Tibial nerve (tissue), 4 donors: ENCODE measurements at regions not wholly inside any gene's neighbourhood (a gene's known extent, or its start where the extent isn't known, plus 50 kb on each side); places are given as distances from the start of the nearest gene placed in this dataset.

ENCODE experiments used
- DNase-seq, 2 donors: peaks; one replicate each; pipeline ENCODE4 v3.0.0-alpha.2; 2019; ENCODE audit warnings: low spot score in 2 of 2
- H3K27ac ChIP-seq, 4 donors: fragments of 200-600 bp; sonication (generic) in 3 of 4; one replicate each; pipeline ENCODE4 v1.5.1; 2017 to 2019; ENCODE audit warnings: mild to moderate bottlenecking in 1 of 4
- H3K27me3 ChIP-seq, 2 donors: fragments of 200-600 bp; sonication (generic) in 1 of 2; one replicate each; pipeline versions ENCODE4 v1.5.1 to v1.6.0; 2017 to 2019
- H3K36me3 ChIP-seq, 3 donors: fragments of 200-600 bp; sonication (generic); one replicate each; pipeline ENCODE4 v1.5.1; 2018 to 2019
- H3K4me1 ChIP-seq, 4 donors: fragments of 200-600 bp; sonication (generic) in 3 of 4; one replicate each; pipeline ENCODE4 v1.5.1; 2017 to 2019
- H3K4me3 ChIP-seq, 4 donors: fragments of 200-600 bp; sonication (generic) in 3 of 4; one replicate each; pipeline ENCODE4 v1.5.1; 2017 to 2019; ENCODE audit warnings: mild to moderate bottlenecking in 1 of 4, moderate library complexity in 1 of 4
- H3K9me3 ChIP-seq, 4 donors: fragments of 200-600 bp; sonication (generic) in 3 of 4; one replicate each; pipeline ENCODE4 v1.5.1; 2017 to 2019
- EP300 ChIP-seq, 2 donors: sonication (generic); formaldehyde crosslinking; IDR thresholded peaks; one replicate each; pipeline ENCODE4 v1.6.1; 2017; ENCODE audit warnings: antibody characterized with exemption in 2 of 2, mild to moderate bottlenecking in 1 of 2
- POLR2A ChIP-seq, 2 donors: fragments of 450-650 bp; IDR thresholded peaks; one replicate each; pipeline ENCODE4 v1.6.1; 2017; ENCODE audit warnings: antibody characterized with exemption in 2 of 2, mild to moderate bottlenecking in 2 of 2, moderate library complexity in 2 of 2
- WGBS, 2 donors: methylation state at CpG; one replicate each; pipeline ENCODE4 v1.1.5; 2018; 5-methylcytosine and 5-hydroxymethylcytosine counted together
- TF ChIP-seq, protein P1 (sequence below), 5 experiments: fragments of 200-600 bp in 3 of 5; fragments of 450-650 bp in 2 of 5; sonication (generic) in 3 of 5; IDR thresholded peaks; one replicate each; pipeline ENCODE4 v1.5.1; 2016 to 2019; ENCODE audit warnings: antibody characterized with exemption in 5 of 5, mild to moderate bottlenecking in 3 of 5, moderate library complexity in 2 of 5

DNA sequence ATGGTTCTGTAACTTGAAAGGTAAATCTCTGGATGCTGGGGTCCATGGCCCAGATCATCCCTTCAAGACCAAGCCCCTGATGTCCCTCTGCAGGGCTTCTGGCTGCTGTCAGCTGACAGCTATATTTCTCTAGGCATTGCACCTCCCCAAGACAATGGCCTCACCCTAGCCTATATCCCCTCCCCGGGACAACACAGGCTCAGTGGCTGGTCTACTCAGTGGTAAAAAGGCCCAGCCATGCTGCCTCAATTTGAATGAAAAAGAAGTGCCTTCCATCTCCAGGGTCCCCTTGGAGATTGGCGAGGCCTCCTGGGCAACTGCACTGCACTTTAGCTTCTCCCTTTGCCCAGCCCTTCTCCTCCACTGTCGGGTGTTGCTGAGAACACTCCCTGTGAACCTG lies 602.8 kb downstream of the CDH26 start:
- H3K4me3 ChIP-seq = no peak overlapping the region
- no peak overlapping the region for H3K27ac ChIP-seq
- DNase-seq = no peak
- no peak for TF ChIP-seq EP300 (IDR thresholded peaks at IDR 0.05)
- TF ChIP-seq, protein P1, sequence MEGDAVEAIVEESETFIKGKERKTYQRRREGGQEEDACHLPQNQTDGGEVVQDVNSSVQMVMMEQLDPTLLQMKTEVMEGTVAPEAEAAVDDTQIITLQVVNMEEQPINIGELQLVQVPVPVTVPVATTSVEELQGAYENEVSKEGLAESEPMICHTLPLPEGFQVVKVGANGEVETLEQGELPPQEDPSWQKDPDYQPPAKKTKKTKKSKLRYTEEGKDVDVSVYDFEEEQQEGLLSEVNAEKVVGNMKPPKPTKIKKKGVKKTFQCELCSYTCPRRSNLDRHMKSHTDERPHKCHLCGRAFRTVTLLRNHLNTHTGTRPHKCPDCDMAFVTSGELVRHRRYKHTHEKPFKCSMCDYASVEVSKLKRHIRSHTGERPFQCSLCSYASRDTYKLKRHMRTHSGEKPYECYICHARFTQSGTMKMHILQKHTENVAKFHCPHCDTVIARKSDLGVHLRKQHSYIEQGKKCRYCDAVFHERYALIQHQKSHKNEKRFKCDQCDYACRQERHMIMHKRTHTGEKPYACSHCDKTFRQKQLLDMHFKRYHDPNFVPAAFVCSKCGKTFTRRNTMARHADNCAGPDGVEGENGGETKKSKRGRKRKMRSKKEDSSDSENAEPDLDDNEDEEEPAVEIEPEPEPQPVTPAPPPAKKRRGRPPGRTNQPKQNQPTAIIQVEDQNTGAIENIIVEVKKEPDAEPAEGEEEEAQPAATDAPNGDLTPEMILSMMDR (IDR thresholded peaks at IDR 0.05) = no peak
- no peak for TF ChIP-seq POLR2A (IDR thresholded peaks at IDR 0.05)
- no peaks in the 10 kb centered on the region for H3K4me1 ChIP-seq
- H3K9me3 ChIP-seq = no peaks in the 10 kb centered on the region
- 88 to 89% methylated on average over 3 of the region's 3 CpGs for WGBS, 2 donors
- no peaks in the 10 kb centered on the region for H3K36me3 ChIP-seq
- H3K27me3 ChIP-seq = no peaks in the 10 kb centered on the region

DNA sequence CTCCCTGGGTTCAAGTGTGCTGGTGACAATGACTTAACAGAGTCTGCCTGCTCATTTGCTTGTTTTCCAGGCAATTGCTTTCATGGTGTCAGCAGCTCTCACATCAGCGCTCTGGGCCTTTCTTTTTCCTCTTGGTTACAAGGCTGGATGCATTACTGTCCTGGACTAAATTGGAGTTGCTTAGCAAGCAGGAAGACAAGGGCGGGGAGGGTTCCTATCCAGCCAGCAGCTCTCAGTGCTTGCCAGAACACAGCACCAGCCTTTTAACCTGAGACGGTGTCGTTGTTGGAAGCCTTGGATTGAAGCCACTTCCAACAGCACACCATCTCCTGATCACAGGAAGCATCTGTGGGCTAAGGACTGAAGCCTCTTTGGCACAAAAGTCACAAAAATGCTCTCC lies 606.9 kb downstream of the CDH26 start:
- 48 to 69% methylated on average over 4 of the region's 4 CpGs for WGBS, 2 donors
- no peaks in the 10 kb centered on the region for H3K9me3 ChIP-seq
- no peak overlapping the region for H3K27ac ChIP-seq
- H3K36me3 ChIP-seq = no peaks in the 10 kb centered on the region
- no peak for DNase-seq
- H3K4me1 ChIP-seq = no peaks in the 10 kb centered on the region
- H3K4me3 ChIP-seq = no peak overlapping the region
- TF ChIP-seq, protein P1 (IDR thresholded peaks at IDR 0.05) = no peak
- TF ChIP-seq POLR2A (IDR thresholded peaks at IDR 0.05) (no peak), EP300 (IDR thresholded peaks at IDR 0.05) (peak in 1 of 2 donors; percentile 20)
- no peaks in the 10 kb centered on the region for H3K27me3 ChIP-seq

- no peaks in the 10 kb centered on the region for H3K27me3 ChIP-seq
- DNase-seq = no peak
- no peaks in the 10 kb centered on the region for H3K36me3 ChIP-seq
- H3K27ac ChIP-seq = no peak overlapping the region
- H3K9me3 ChIP-seq = no peaks in the 10 kb centered on the region
- no peaks in the 10 kb centered on the region for H3K4me1 ChIP-seq
- no peak overlapping the region for H3K4me3 ChIP-seq
- 69 to 71% methylated on average over 5 of the region's 5 CpGs for WGBS, 2 donors
- TF ChIP-seq, protein P1 (IDR thresholded peaks at IDR 0.05) = no peak
- TF ChIP-seq EP300 (IDR thresholded peaks at IDR 0.05) (no peak), POLR2A (IDR thresholded peaks at IDR 0.05) (no peak)
These were observed 607.3 kb downstream of the CDH26 start for GRCh38 chr20:60565551-60565950.

DNA sequence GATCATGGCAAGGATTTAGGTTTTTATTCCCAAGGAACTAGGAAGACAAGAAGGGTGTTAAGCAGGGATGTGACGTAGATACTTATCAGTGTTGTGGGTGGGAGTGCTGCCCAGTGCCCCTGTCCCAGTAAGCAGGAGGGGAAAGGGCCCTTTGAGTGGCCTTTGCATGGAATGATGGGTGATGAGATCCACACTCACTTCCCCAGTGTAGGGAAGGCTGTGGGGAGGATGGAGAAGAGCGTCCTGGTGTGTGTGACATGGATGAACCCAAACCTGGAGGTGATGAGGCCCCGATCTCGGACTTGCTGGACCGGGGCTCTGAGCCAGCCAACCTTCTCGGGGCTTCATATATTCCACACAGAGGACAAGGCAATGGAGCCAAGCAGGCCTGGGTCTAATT lies 610.9 kb downstream of the CDH26 start:
- DNase-seq = no peak
- WGBS, 2 donors = 88 to 94% methylated on average over 6 of the region's 6 CpGs

GRCh38 chr20:60570481-60571277 lies 612.5 kb downstream of the CDH26 start:
- Histone ChIP-seq H3K36me3 (no peaks in the 10 kb centered on the region), H3K9me3 (no peaks in the 10 kb centered on the region), H3K4me3 (no peak overlapping the region), H3K27ac (no peak overlapping the region), H3K4me1 (peaks cover 0 to 11% (median 0%) of the 10 kb centered on the region in 4 donors), H3K27me3 (no peaks in the 10 kb centered on the region)
- 90 to 92% methylated on average over 11 of the region's 11 CpGs for WGBS, 2 donors
- TF ChIP-seq EP300 (IDR thresholded peaks at IDR 0.05) (no peak), POLR2A (IDR thresholded peaks at IDR 0.05) (no peak)
- TF ChIP-seq, protein P1 (IDR thresholded peaks at IDR 0.05) = no peak
- no peak for DNase-seq

More for the DNA sequence above, 610.9 kb downstream of the CDH26 start:
- no peak for TF ChIP-seq POLR2A (IDR thresholded peaks at IDR 0.05)
- TF ChIP-seq EP300 (IDR thresholded peaks at IDR 0.05) = no peak
- TF ChIP-seq, protein P1 (IDR thresholded peaks at IDR 0.05) = no peak
- H3K4me3 ChIP-seq = no peak overlapping the region
- no peak overlapping the region for H3K27ac ChIP-seq
- H3K36me3 ChIP-seq = no peaks in the 10 kb centered on the region
- no peaks in the 10 kb centered on the region for H3K9me3 ChIP-seq
- H3K4me1 ChIP-seq = peaks cover 0 to 11% (median 0%) of the 10 kb centered on the region in 4 donors
- H3K27me3 ChIP-seq = no peaks in the 10 kb centered on the region
